SIG-M5 (cell line): ENCODE measurements at regions not wholly inside any gene's neighbourhood (a gene's known extent, or its start where the extent isn't known, plus 50 kb on each side); places are given as distances from the start of the nearest gene placed in this dataset.
"Not testable (repeated sequence)": the region's sequence is repeated elsewhere in the genome, so short reads cannot be mapped to it uniquely, and the experiment has no call there.

Experiments
- DNase-seq: peaks from one replicate; lab custom pipeline; 2025; lab: John Stamatoyannopoulos, UW

DNA sequence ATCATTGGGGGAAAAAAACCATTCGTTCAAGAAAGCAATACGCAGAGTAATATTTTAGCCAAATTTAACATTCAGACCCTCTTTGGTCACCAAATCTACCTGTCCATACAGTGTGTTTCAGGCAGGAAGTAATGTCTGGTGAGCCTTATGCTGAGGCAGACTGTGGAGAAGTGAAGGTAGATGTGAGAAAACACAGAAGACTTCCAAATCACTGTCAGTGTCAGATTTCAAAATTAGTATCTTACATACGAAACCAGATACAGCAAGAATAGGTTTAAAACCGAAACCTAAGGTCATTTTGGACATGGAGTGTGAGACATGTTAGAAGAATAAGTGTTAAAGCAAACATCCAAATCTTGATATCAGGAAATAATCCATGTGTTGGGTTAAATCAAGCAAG, 664.5 kb upstream of the HTR2C start:
- no peak for DNase-seq

GRCh38 chrX:113906168-113906567, 677.7 kb upstream of the HTR2C start:
- no peak for DNase-seq

DNA sequence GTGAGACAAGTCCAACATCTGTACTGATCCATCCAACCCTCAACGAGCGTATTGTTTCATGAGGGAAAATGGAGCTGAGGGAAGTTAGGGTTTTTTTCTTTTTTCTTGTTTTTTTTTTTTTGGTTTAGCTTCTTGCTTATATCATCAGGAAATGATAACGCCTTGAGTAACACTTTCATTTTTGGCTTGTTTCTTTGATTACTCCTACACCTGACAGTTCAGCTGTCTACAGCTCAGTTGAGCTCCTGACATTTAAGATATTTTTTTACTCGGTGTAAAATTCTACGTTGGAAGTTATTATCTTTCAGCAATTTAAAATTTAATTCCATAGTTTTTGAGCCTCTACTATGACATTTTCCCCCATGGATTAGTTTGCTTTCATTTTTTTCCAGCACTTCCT, 691.0 kb upstream of the HTR2C start:
- DNase-seq: no peak

GRCh38 chrX:113892401-113892800, 691.5 kb upstream of the HTR2C start:
- no peak for DNase-seq

DNA sequence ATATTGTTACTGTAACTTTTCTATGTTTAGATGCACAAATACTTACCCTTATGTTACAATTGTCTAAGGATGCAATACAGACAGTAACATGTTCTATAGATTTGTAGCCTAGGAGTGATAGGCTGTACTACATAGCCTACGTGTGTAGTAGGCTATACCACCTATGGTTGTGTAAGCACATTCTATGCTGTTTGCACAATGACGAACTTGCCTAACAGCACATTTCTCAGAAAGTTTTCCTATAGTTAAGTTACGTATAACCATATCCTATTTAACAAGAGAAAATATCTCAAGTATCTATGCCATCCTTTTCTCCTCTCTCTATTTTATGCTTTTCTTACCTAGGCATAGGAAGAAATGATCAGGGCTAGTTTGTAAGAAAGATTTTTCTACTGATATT, 710.8 kb upstream of the HTR2C start:
- DNase-seq: no peak

- no peak for DNase-seq
Measured at GRCh38 chrX:113868711-113869110, 715.2 kb upstream of the HTR2C start.

GRCh38 chrX:113868177-113868576, 715.7 kb upstream of the HTR2C start:
- no peak for DNase-seq

DNA sequence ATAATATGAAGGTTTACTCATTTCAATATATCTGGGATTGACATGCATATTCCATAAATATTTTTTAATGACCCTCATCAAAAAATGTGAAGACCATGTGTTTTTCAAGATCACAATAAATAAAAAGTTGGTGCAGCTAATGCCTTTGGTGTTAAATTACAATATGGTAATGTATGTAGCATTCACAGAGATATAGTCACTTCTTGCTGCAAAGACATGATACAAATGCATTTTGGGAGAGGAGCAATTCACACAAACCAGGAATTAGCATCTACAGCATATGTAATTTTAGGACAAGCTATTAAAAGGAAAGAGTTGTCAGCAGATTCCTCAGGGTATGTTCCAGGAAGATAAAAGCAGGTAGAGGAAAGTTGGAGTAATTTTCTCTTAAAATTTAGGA, 734.5 kb upstream of the HTR2C start:
- DNase-seq: no peak

GRCh38 chrX:113833096-113834055, 750.5 kb upstream of the HTR2C start:
- DNase-seq: no peak

DNA sequence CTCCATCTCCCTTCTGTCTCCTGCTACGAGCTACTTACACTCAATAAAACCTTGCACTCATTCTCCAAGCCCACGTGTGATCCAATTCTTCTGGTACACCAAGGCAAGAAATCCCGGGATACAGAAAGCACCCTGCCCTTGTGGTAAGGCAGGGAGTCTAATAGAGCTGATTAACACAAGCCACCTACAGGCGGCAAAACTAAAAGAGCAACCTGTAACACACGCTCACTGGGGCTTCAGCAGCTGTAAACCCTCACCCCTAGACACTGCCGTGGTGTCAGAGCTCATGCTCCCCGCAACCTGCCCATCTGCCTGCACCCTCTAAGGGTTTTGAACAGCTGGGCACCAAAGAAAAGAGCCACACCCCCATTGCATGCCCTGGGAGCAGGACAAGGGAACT, 755.4 kb upstream of the HTR2C start:
- no peak for DNase-seq

GRCh38 chrX:113818346-113818745, 765.5 kb upstream of the HTR2C start:
- no peak for DNase-seq

DNA sequence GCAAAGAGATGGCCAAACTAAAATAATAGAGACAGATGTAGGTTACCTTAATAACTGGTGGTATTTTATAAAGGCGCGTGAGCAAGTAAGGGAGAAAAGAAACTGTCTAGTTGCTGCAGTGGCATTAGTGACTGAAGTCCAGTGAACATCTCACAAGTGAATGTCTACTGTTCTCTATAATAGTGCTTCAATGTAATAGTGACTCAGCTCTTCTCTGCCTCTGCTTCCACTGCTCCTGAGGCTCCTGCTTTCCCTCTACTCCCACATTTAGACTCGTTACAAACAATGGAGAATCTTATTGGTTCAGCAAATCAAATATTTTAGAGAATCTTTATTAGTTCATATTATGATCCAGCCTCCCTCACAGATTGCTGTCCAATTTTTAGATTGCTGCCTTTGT, 779.1 kb upstream of the HTR2C start:
- no peak for DNase-seq

- no peak for DNase-seq
Measured at GRCh38 chrX:113804291-113804690, 779.6 kb upstream of the HTR2C start.

DNA sequence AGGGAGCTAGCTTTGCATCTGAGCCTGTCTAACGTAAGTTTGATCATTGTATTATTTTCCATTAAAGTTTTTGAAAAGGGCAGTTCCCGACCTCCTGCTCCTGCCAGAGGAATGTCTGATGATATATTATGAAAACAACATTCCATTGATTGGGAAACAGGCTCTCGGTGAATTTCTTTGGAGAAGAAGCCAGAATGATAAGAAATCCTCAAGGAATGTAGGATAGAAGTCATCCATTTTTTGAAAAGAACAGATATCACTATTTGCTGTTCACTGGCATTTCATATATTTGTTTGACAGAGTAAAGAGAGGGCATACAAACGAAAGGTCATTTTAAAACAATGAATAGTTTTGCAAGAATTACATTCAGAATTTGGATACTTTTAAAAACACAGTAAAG, 781.0 kb upstream of the HTR2C start:
- no peak for DNase-seq

DNA sequence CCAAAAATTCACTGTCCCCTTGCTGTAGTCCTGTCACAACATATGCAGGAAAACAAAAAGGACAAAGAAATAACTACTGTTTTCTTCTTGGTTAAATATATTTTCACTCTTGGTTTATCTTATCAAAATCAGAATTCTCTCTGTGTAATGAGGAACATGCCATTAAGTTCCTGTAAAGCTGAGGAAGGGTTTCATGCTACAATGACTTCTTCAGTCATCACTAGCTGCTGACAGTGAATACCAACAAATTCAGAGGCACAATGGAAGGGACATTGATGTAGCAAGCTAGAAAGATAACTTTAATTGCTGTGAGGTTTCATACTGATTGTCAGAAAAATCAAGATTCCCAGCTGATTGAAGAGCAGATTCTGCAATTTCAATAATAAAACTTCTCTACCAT, 782.9 kb upstream of the HTR2C start:
- DNase-seq: no peak

DNA sequence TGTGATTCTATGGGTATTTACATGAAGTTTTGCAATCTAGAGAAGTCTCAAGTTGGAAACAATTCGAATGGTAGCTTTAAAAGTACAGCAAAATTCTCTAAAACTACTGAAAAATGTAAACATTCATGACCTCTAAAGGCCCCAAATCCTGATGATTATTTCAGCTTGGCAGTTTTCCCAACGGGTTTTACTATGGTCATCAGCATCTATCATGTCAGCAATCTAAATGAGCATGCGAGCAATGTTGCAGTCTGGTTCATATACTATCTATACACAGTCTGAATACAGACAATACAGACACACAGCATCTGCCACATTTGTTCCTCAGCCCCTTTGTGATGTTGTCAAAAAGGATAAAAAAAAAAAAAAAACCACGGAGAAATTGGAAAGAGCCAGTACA, 790.3 kb upstream of the HTR2C start:
- no peak for DNase-seq

DNA sequence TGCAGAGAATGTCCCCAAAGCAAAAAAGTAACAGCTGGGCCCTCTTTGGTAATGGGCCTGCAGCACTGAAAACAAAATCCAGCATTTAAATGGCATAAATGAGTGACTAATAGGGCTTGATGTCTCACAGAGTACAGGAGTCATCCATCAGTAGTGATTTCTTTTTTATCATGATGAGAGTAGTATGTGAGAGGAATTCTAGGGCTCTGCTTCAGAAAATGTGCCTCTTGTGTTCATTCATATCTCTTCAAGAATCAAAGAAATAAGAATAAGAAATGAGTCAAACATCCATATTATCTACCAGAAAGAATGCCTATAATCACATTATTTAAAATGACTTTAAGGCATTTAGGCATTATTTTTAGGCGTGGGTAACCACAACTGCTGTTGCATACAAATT, 792.9 kb upstream of the HTR2C start:
- DNase-seq: no peak

GRCh38 chrX:113784754-113785153, 799.1 kb upstream of the HTR2C start:
- DNase-seq: not testable (repeated sequence)

GRCh38 chrX:113770806-113771205, 813.1 kb upstream of the HTR2C start:
- DNase-seq: no peak

- DNase-seq: no peak
Measured at GRCh38 chrX:113770071-113770470, 813.8 kb upstream of the HTR2C start.

- no peak for DNase-seq
Measured at GRCh38 chrX:113759422-113759821, 824.5 kb upstream of the HTR2C start.

- DNase-seq: no peak
Measured at GRCh38 chrX:113747274-113747973, 836.5 kb upstream of the HTR2C start.

DNA sequence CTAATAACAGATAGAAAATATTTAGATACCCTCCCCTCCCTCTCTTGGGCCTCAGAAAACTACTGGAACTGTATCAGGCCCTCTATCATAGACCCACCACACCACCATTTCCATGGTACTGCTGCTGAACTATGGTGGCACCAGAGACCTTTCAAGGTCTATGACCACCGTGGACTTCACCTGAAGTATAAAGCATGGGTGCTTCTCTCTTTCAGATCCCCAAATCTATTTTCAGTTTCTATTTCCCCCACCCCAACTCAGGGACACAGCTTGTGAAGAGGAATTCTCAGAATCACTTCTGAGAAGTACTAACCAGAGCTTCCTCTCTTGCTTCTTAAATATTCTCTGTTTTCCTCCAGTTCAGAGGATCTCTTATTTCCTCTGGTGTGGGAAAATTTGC, 840.8 kb upstream of the HTR2C start:
- DNase-seq: no peak
